Liver (tissue), 8 donors: ENCODE measurements at regions not wholly inside any gene's neighbourhood (a gene's known extent, or its start where the extent isn't known, plus 50 kb on each side); places are given as distances from the start of the nearest gene placed in this dataset.
"Not testable (repeated sequence)": the region's sequence is repeated elsewhere in the genome, so short reads cannot be mapped to it uniquely, and the experiment has no call there.

Experiments
- DNase-seq: peaks from one replicate; pipeline ENCODE4 v3.0.0-alpha.2; 2017; ENCODE audit warnings: low spot score
- H3K27ac ChIP-seq, 2 donors: one replicate each; pipeline ENCODE4 v1.7.0; 2013; ENCODE audit warnings: inconsistent platforms in 2 of 2, low read length in 2 of 2, control low read depth in 1 of 2, low read depth in 1 of 2, mild to moderate bottlenecking in 1 of 2
- H3K27me3 ChIP-seq, 4 donors: one replicate each; pipeline versions ENCODE4 v1.6.1 to v1.7.0; 2013; ENCODE audit warnings: low read length in 3 of 4, inconsistent platforms in 1 of 4, mild to moderate bottlenecking in 1 of 4, moderate library complexity in 1 of 4; ENCODE audit not compliant: control insufficient read depth in 4 of 4, insufficient read depth in 4 of 4
- H3K36me3 ChIP-seq, 4 donors: one replicate each; pipeline versions ENCODE4 v1.6.1 to v1.7.0; 2013; ENCODE audit warnings: low read length in 3 of 4, mild to moderate bottlenecking in 3 of 4, low read depth in 1 of 4, moderate library complexity in 1 of 4; ENCODE audit not compliant: control insufficient read depth in 4 of 4, insufficient read depth in 3 of 4
- H3K4me1 ChIP-seq, 4 donors: one replicate each; pipeline versions ENCODE4 v1.6.1 to v1.7.0; 2013; ENCODE audit warnings: low read length in 3 of 4, mild to moderate bottlenecking in 3 of 4, moderate library complexity in 1 of 4; ENCODE audit not compliant: control insufficient read depth in 4 of 4, insufficient read depth in 4 of 4
- H3K4me3 ChIP-seq, 3 donors: one replicate each; pipeline versions ENCODE4 v1.6.1 to v1.7.0; 2013; ENCODE audit warnings: low read length in 3 of 3, control low read depth in 1 of 3, low read depth in 1 of 3, mild to moderate bottlenecking in 1 of 3
- H3K9ac ChIP-seq, 2 donors: one replicate each; pipeline ENCODE4 v1.7.0; 2013; ENCODE audit warnings: low read length in 2 of 2, mild to moderate bottlenecking in 2 of 2, moderate library complexity in 2 of 2, control low read depth in 1 of 2, low read depth in 1 of 2
- H3K9me3 ChIP-seq, 4 donors: one replicate each; pipeline versions ENCODE4 v1.6.1 to v1.7.0; 2013; ENCODE audit warnings: low read length in 3 of 4; ENCODE audit not compliant: control insufficient read depth in 4 of 4
- CTCF ChIP-seq: fragments of 150-350 bp; IDR thresholded peaks from 2 replicates; pipeline ENCODE4 v1.5.1; 2017; ENCODE audit warnings: improper control_type of control experiment, low read depth, low read length; ENCODE audit not compliant: missing input control
- EGR1 ChIP-seq, 2 donors: IDR thresholded peaks; 2 replicates each; pipeline ENCODE4 v1.6.1; 2016 to 2018; ENCODE audit warnings: antibody characterized with exemption in 2 of 2, low read depth in 2 of 2
- FOXA2 ChIP-seq: IDR thresholded peaks from 2 replicates; pipeline ENCODE4 v1.6.1; 2016; ENCODE audit warnings: antibody characterized with exemption
- GABPA ChIP-seq, 2 donors: IDR thresholded peaks in 1 of 2; conservative IDR thresholded peaks in 1 of 2; 2 replicates each; pipeline ENCODE4 v1.6.1; 2016; ENCODE audit warnings: antibody characterized with exemption in 2 of 2, mild to moderate bottlenecking in 1 of 2, moderate library complexity in 1 of 2
- MAX ChIP-seq: IDR thresholded peaks from 2 replicates; pipeline ENCODE4 v1.6.1; 2016; ENCODE audit warnings: antibody characterized with exemption
- NR2F2 ChIP-seq: IDR thresholded peaks from 2 replicates; pipeline ENCODE4 v1.6.1; 2016; ENCODE audit warnings: antibody characterized with exemption
- RAD21 ChIP-seq, 2 donors: IDR thresholded peaks; 2 replicates each; pipeline ENCODE4 v1.6.1; 2016; ENCODE audit warnings: antibody characterized with exemption in 2 of 2, mild to moderate bottlenecking in 2 of 2
- REST ChIP-seq: IDR thresholded peaks from 2 replicates; pipeline ENCODE4 v1.6.1; 2016; ENCODE audit warnings: antibody characterized with exemption, mild to moderate bottlenecking
- RXRA ChIP-seq, 2 donors: IDR thresholded peaks; 2 replicates each; pipeline ENCODE4 v1.6.1; 2017 to 2018; ENCODE audit warnings: antibody characterized with exemption in 2 of 2, mild to moderate bottlenecking in 1 of 2
- TAF1 ChIP-seq: conservative IDR thresholded peaks from 2 replicates; pipeline ENCODE4 v1.6.1; 2016; ENCODE audit warnings: antibody characterized with exemption, mild to moderate bottlenecking
- YY1 ChIP-seq: IDR thresholded peaks from 2 replicates; pipeline ENCODE4 v1.6.1; 2016; ENCODE audit warnings: antibody characterized with exemption, mild to moderate bottlenecking
- ZBTB33 ChIP-seq: IDR thresholded peaks from 2 replicates; pipeline ENCODE4 v1.6.1; 2016; ENCODE audit warnings: antibody characterized with exemption
- WGBS: extraction: QIAGEN DNeasy Blood & Tissue Kit; methylation state at CpG from one replicate; pipeline ENCODE4 v1.1.7; 2013; 5-methylcytosine and 5-hydroxymethylcytosine counted together
- TF ChIP-seq, protein P1 (sequence below): IDR thresholded peaks from 2 replicates; pipeline ENCODE4 v1.6.1; 2016; ENCODE audit warnings: antibody characterized with exemption
- donor health status: healthy.
- donor health status: healthy.
- donor health status: healthy.
- donor health status: healthy.
- donor health status: healthy.

GRCh38 chr1:166685200-166685599 is 154.1 kb upstream of the POGK start:
- H3K9ac ChIP-seq, result no peak overlapping the region
- no peaks in the 10 kb centered on the region for H3K27me3 ChIP-seq
- peaks cover 0 to 6% (median 3%) of the 10 kb centered on the region in 4 donors for H3K9me3 ChIP-seq
- no peak for DNase-seq
- WGBS, result 73% methylated on average over 1 of the region's 1 CpG
- no peaks in the 10 kb centered on the region for H3K4me1 ChIP-seq
- H3K27ac ChIP-seq, result no peak overlapping the region
- H3K36me3 ChIP-seq, result no peaks in the 10 kb centered on the region
- H3K4me3 ChIP-seq, result no peak overlapping the region
- TF ChIP-seq NR2F2, result no peak
- TF ChIP-seq ZBTB33, result no peak
- no peak for TF ChIP-seq FOXA2
- TF ChIP-seq GABPA (IDR thresholded peaks at IDR 0.05 in 1 of 2, conservative IDR thresholded peaks at IDR 0.05 in 1 of 2), result no peak
- TF ChIP-seq YY1, result no peak
- TF ChIP-seq RAD21 (IDR thresholded peaks at IDR 0.05), result no peak
- TF ChIP-seq, protein P1, sequence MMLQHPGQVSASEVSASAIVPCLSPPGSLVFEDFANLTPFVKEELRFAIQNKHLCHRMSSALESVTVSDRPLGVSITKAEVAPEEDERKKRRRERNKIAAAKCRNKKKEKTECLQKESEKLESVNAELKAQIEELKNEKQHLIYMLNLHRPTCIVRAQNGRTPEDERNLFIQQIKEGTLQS, result no peak
- TF ChIP-seq RXRA (IDR thresholded peaks at IDR 0.05), result no peak
- TF ChIP-seq EGR1 (IDR thresholded peaks at IDR 0.05; ENCODE audit: low read depth in 2 of 2), result no peak
- no peak for TF ChIP-seq MAX
- no peak for TF ChIP-seq CTCF
- TF ChIP-seq TAF1, result no peak
- TF ChIP-seq REST, result no peak

GRCh38 chr1:166685891-166686290 is 153.4 kb upstream of the POGK start:
- H3K27me3 ChIP-seq, H3K4me1 ChIP-seq, H3K27ac ChIP-seq, H3K9me3 ChIP-seq, H3K36me3 ChIP-seq, H3K4me3 ChIP-seq, DNase-seq, H3K9ac ChIP-seq: not testable (repeated sequence)
- 64% methylated on average over 1 of the region's 1 CpG for WGBS

- H3K27me3 ChIP-seq, H3K4me3 ChIP-seq, H3K9ac ChIP-seq, DNase-seq, H3K4me1 ChIP-seq, H3K9me3 ChIP-seq, H3K27ac ChIP-seq, H3K36me3 ChIP-seq: not testable (repeated sequence)
- WGBS, result 75% methylated on average over 3 of the region's 3 CpGs
Measured at GRCh38 chr1:166690596-166690995, 148.7 kb upstream of the POGK start.
